Breast epithelium (tissue), 4 donors: ENCODE measurements at regions not wholly inside any gene's neighbourhood (a gene's known extent, or its start where the extent isn't known, plus 50 kb on each side); places are given as distances from the start of the nearest gene placed in this dataset.

Experiments used
- DNase-seq, 2 donors: peaks; one replicate each; pipeline ENCODE4 v3.0.0-alpha.2; 2019; ENCODE audit warnings: low spot score in 2 of 2
- H3K27ac ChIP-seq, 2 donors: fragments of 200-600 bp; sonication (generic) in 1 of 2; one replicate each; pipeline ENCODE4 v1.5.1; 2016 to 2019; ENCODE audit warnings: mild to moderate bottlenecking in 1 of 2
- H3K27me3 ChIP-seq, 2 donors: fragments of 200-600 bp; sonication (generic) in 1 of 2; one replicate each; pipeline versions ENCODE4 v1.5.1 to v1.6.0; 2017 to 2019; ENCODE audit warnings: control low read depth in 1 of 2, mild to moderate bottlenecking in 1 of 2
- H3K36me3 ChIP-seq: fragments of 200-600 bp; one replicate; pipeline ENCODE4 v1.5.1; 2019
- H3K4me1 ChIP-seq, 2 donors: fragments of 200-600 bp; sonication (generic); one replicate each; pipeline ENCODE4 v1.5.1; 2016 to 2019; ENCODE audit warnings: control low read depth in 1 of 2
- H3K4me3 ChIP-seq, 3 donors: fragments of 200-600 bp; sonication (generic); 1 replicate in 2 of 3; 2 replicates in 1 of 3; pipeline ENCODE4 v1.5.1; 2016 to 2019; ENCODE audit warnings: mild to moderate bottlenecking in 3 of 3, moderate library complexity in 2 of 3
- H3K9me3 ChIP-seq, 2 donors: fragments of 200-600 bp; sonication (generic) in 1 of 2; one replicate each; pipeline ENCODE4 v1.5.1; 2016 to 2019; ENCODE audit warnings: control low read depth in 1 of 2
- CTCF ChIP-seq, 3 donors: fragments of 450-650 bp; IDR thresholded peaks; one replicate each; pipeline ENCODE4 v1.5.1; 2016 to 2017; ENCODE audit warnings: antibody characterized with exemption in 3 of 3, mild to moderate bottlenecking in 3 of 3, moderate library complexity in 3 of 3
- POLR2A ChIP-seq: fragments of 450-650 bp; IDR thresholded peaks from one replicate; pipeline ENCODE4 v1.6.1; 2016; ENCODE audit warnings: antibody characterized with exemption, mild to moderate bottlenecking, moderate library complexity
- POLR2AphosphoS5 ChIP-seq, 3 donors: sonication (generic); formaldehyde crosslinking; IDR thresholded peaks; one replicate each; pipeline ENCODE4 v1.6.1; 2017; ENCODE audit warnings: antibody characterized with exemption in 3 of 3
- intact Hi-C: fragments of 100-400 bp; cut with DNase I; formaldehyde crosslinking; loops from one replicate; pipeline ENCODE4 v1.15.1; 2023; ENCODE audit warnings: low total_unique reads

- intact Hi-C loops, result no loop called here
- Histone ChIP-seq H3K4me3 (no peak overlapping the region), H3K9me3 (no peaks in the 10 kb centered on the region), H3K27ac (no peak overlapping the region), H3K36me3 (no peaks in the 10 kb centered on the region), H3K4me1 (no peaks in the 10 kb centered on the region), H3K27me3 (no peaks in the 10 kb centered on the region)
- TF ChIP-seq POLR2A (no peak), CTCF (IDR thresholded peaks at IDR 0.05) (no peak)
- DNase-seq, result no peak
Measured at GRCh38 chr18:73258375-73259087, 390.7 kb upstream of the NETO1 start.

GRCh38 chr18:73254564-73254963 lies 386.8 kb upstream of the NETO1 start:
- Histone ChIP-seq H3K9me3 (no peaks in the 10 kb centered on the region), H3K27ac (no peak overlapping the region), H3K4me1 (no peaks in the 10 kb centered on the region), H3K27me3 (no peaks in the 10 kb centered on the region), H3K4me3 (no peak overlapping the region), H3K36me3 (no peaks in the 10 kb centered on the region)
- intact Hi-C loops, result no loop called here
- DNase-seq, result no peak
- TF ChIP-seq POLR2AphosphoS5 (IDR thresholded peaks at IDR 0.05) (no peak), CTCF (IDR thresholded peaks at IDR 0.05) (no peak), POLR2A (no peak)

GRCh38 chr18:73249030-73249429 lies 381.2 kb upstream of the NETO1 start:
- H3K4me3 ChIP-seq, result no peak overlapping the region
- H3K27ac ChIP-seq, result no peak overlapping the region
- intact Hi-C loops, result no loop called here
- TF ChIP-seq POLR2A, result no peak
- TF ChIP-seq CTCF (IDR thresholded peaks at IDR 0.05), result no peak
- TF ChIP-seq POLR2AphosphoS5 (IDR thresholded peaks at IDR 0.05), result no peak
- no peaks in the 10 kb centered on the region for H3K9me3 ChIP-seq
- DNase-seq, result no peak
- no peaks in the 10 kb centered on the region for H3K36me3 ChIP-seq
- no peaks in the 10 kb centered on the region for H3K27me3 ChIP-seq
- H3K4me1 ChIP-seq, result no peaks in the 10 kb centered on the region

- TF ChIP-seq POLR2AphosphoS5 (IDR thresholded peaks at IDR 0.05), result no peak
- no peak for TF ChIP-seq CTCF (IDR thresholded peaks at IDR 0.05)
- Histone ChIP-seq H3K4me3 (no peak overlapping the region), H3K27ac (no peak overlapping the region), H3K4me1 (no peaks in the 10 kb centered on the region), H3K9me3 (no peaks in the 10 kb centered on the region), H3K27me3 (no peaks in the 10 kb centered on the region), H3K36me3 (no peaks in the 10 kb centered on the region)
- intact Hi-C loops, result no loop called here
- no peak for DNase-seq
Measured at GRCh38 chr18:73246763-73247162, 379.0 kb upstream of the NETO1 start.

- Histone ChIP-seq H3K4me1 (no peaks in the 10 kb centered on the region), H3K9me3 (no peaks in the 10 kb centered on the region), H3K4me3 (no peak overlapping the region), H3K36me3 (no peaks in the 10 kb centered on the region), H3K27me3 (no peaks in the 10 kb centered on the region), H3K27ac (no peak overlapping the region)
- intact Hi-C loops, result no loop called here
- DNase-seq, result no peak
- no peak for TF ChIP-seq POLR2A
- TF ChIP-seq POLR2AphosphoS5 (IDR thresholded peaks at IDR 0.05), result no peak
- no peak for TF ChIP-seq CTCF (IDR thresholded peaks at IDR 0.05)
Measured at GRCh38 chr18:73245345-73245744, 377.6 kb upstream of the NETO1 start.
